ENCODE measurements at regions not wholly inside any gene's neighbourhood (a gene's known extent, or its start where the extent isn't known, plus 50 kb on each side); places are given as distances from the start of the nearest gene placed in this dataset.
"Not testable (repeated sequence)": the region's sequence is repeated elsewhere in the genome, so short reads cannot be mapped to it uniquely, and the experiment has no call there.

DNA sequence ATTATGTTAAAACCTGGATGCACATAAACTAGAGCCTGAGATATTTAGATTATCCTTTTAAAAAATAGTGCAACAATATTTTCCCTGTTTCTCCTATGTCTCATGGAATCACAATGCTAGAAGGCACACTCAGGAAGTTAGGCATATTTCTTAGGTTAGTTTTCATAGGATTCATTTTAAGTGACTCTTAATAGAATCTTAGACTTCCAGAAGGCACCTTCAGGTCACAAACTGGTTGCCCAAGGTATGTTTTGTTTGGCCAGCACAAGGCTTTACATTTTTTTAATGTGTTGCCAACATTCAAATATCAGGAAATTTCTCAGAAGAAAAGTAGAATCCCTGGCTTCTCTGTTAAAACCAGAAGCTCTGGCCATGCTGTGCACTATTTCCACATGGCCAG is 129.3 kb downstream of the LNPK start:
- no peak for DNase-seq (ENCODE audit: low read depth)
- in situ Hi-C loops (cut with HindIII; ENCODE audit: low pct_unique_long_range_greater_than_20kb, low sequenced_read_pairs) = no loop called here

DNA sequence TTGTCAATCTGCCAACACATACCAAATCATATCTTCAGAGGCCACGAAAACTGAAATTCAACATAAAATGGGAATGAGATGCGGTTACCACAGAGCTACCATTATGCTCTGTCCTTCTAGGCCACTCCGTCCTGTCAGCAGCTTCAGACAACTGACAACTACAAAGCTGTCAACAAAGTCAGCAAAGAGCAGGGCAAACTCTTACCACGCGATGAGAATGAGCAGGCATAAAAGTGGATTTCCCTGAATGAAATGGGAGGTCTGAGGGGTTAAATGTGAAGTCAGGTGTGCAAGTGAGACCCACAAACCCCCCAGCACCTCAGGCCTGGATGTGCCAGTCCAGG is 130.1 kb downstream of the LNPK start:
- no peak for DNase-seq (ENCODE audit: low read depth)
- in situ Hi-C loops (cut with HindIII; ENCODE audit: low pct_unique_long_range_greater_than_20kb, low sequenced_read_pairs) = no loop called here

DNA sequence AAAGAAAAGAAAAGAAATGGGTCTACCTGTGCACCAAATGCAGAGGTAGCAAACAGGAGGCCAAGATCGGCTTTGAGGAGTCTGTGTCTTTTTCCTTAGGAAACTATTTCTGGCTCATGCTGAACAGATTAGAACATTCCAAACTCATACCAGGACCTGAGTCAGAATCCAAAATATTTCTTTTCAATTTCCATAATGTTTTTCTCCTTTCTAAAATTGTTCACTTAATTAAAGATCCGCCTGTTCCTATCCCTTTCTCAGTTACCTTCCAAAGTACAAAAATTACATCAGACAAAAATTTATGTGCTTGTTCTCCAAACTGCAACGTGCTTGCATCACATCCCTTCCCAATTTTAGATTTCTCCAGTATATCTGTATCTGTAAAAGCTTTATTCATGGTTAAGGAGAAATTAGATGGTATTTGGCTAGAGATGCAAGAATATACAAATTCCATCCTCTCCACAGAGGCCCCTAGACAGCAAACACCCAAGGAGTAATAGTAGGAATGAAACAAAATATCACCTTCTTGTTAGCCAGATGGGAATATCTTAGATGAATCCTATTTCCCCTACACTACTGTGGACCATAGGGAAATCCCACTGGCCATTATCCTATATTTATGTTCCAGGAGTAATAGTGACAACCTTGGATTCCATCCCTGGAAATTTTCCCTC is 130.6 kb downstream of the LNPK start:
- in situ Hi-C loops (cut with HindIII; ENCODE audit: low pct_unique_long_range_greater_than_20kb, low sequenced_read_pairs) = no loop called here
- DNase-seq (ENCODE audit: low read depth) = no peak

DNA sequence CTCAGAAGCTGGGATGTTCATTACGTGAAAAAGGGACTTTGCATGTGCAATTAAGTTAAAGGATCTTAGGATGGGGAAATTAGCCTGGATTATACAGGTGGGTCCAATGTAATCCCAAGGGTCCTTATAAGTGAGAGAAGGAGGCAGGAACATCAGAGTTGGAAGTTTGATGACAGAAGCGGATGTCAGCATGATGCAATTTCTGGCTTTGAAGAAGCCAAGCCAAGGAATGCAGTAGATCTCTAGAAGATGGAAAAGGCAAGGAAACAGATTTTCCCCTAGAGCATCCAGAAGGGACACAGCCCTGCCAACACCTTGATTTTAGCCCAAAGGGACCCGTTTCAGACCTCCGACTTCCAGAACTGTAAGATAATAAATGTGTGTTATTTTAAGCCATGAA is 136.4 kb downstream of the LNPK start:
- DNase-seq (ENCODE audit: low read depth) = no peak
- in situ Hi-C loops (cut with HindIII; ENCODE audit: low pct_unique_long_range_greater_than_20kb, low sequenced_read_pairs) = no loop called here

DNA sequence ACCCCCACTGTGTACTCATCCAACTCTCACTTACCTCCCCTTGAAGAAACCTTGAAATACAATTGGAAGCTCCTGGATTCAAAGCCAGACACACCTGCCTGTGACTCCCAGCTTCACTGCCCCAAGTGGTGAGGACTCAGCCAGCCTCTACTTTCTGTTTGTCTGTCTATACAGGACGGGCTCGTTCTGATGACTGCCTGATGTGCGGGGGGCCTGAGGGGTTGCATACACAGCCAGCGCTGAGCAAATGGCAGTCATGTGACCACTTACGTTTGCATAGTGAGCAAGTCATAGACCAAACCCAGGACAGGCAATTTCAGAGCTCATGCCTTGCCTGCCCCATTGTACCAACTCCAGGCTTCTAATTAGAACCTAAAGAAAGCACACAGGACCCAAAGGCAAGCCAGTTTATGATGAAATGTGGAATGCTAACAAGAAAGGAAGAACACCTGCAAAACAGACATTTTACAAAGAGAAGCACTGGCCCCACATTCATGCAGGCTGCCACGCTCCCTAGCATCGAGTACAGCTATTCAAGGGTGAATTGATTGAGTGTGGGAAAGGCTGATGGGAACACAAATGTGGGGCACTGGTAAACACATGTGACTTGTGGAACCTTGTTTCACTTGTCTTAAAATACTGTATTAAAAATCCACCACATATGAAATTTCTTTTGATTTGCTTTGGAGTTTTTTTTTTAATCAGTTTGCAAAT is 137.8 kb downstream of the LNPK start:
- DNase-seq (ENCODE audit: low read depth) = no peak
- in situ Hi-C loops (cut with HindIII; ENCODE audit: low pct_unique_long_range_greater_than_20kb, low sequenced_read_pairs) = no loop called here

DNA sequence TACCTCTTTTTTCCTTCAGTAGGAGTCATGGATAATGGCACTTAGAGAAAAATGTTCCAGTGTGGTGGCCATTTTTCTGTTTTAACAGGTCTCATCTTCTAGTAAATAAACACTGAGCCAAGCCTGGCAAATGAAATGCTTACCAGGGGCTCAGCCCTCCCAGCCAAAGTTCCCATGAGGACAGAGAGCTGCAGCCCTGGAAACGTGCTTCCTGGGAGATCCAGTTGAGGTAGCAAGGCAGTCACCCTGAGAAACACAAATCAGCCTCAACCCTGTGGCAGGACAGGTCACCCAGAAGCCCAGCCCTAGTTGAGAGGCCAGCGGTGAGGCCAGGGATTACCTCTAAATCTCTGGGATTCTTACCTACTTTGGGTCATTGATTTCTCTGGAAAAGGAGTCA is 140.1 kb downstream of the LNPK start:
- DNase-seq (ENCODE audit: low read depth) = no peak
- in situ Hi-C loops (cut with HindIII; ENCODE audit: low pct_unique_long_range_greater_than_20kb, low sequenced_read_pairs) = no loop called here

DNA sequence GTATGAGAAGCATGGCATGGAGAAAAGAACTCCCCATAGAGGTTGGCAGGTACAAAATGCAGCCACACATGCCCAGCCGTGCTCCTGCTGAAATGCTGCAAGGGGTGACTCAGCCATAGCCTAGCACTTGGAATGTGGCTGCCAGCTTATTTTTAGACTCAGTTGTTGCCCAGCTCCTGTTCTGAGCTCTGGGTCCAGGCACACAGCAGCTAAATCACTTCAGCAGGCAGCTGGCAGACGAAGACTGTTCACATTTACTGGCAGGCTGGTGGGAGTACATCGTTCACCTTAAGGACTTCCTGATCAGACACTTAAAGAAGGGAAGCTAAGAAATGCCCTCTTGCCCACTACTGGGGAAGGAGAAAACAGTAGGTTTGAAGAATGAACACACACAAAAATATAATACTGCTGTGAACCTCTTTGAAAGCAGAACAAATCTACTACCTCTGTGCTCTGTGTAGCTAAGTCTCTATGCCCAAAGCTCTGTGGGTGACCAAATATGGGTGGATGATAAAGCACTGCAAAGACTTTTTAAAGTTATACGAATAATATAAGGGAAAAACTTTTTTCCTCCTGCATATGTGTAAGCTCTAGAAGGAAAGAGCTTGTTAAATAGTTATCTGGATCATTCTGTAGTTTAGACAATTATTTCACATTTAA is 146.1 kb downstream of the LNPK start:
- no peak for DNase-seq (ENCODE audit: low read depth)

DNA sequence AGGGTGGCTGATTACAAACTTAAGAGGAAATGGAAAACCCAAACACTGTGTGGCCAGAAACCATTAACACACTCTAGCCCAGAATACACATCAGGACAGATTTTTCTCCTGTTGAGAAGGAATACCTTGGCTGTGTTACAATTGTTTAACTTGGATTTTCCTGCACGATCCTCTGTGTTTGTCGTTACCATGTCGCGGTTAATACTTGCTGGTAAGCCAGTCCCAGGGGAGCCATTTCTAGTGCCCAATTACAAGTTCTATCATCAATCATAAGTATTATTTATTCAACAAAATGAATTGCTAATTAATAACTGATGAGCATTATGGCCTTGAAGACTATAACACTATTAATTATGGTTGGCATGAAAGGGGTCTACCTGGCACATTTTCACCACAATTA is 146.8 kb downstream of the LNPK start:
- DNase-seq (ENCODE audit: low read depth) = no peak
- in situ Hi-C loops (cut with HindIII; ENCODE audit: low pct_unique_long_range_greater_than_20kb, low sequenced_read_pairs) = no loop called here

More for the DNA sequence above, 146.1 kb downstream of the LNPK start:
- in situ Hi-C loops (cut with HindIII; ENCODE audit: low pct_unique_long_range_greater_than_20kb, low sequenced_read_pairs) = no loop called here

DNA sequence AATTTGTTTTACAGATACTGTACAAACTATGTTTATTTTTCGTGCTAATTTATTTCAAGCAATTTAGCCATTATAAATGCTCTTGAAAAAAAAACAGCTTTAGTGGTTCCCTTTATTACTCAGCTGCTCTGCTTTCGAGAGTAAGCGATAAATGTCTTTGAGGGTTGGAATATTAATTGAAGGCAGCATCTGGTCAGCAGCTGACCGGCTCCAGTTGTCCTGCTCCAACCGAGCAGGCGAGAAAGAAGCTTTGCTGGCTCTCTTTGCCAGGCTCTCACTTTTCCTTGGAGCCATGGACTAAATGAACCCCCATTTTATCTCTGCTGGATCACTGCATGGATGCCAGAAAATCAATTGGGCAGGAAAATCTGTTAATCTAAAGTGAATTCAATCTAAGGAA is 147.4 kb downstream of the LNPK start:
- in situ Hi-C loops (cut with HindIII; ENCODE audit: low pct_unique_long_range_greater_than_20kb, low sequenced_read_pairs) = no loop called here

DNA sequence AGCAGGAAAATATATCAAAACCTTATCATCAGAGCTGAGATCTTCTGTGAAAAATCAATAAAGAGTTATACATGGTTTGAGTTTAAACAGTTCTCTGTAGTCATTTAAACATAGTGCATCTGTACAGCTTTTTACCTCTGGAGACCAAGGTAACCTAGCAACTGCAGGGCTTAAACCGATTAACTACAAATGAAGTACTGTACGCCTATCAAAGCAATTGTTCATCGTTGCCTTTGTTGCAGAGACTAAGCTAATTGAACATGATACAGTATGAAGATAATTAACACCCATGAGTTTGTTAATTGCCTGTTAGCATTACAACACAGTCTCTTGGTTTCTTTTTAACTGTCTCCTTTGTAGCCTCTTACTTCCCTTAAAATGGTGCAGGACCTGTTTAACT is 147.9 kb downstream of the LNPK start:
- in situ Hi-C loops (cut with HindIII; ENCODE audit: low pct_unique_long_range_greater_than_20kb, low sequenced_read_pairs) = no loop called here
- DNase-seq (ENCODE audit: low read depth) = no peak

More for the DNA sequence above, 147.4 kb downstream of the LNPK start:
- DNase-seq (ENCODE audit: low read depth) = no peak

DNA sequence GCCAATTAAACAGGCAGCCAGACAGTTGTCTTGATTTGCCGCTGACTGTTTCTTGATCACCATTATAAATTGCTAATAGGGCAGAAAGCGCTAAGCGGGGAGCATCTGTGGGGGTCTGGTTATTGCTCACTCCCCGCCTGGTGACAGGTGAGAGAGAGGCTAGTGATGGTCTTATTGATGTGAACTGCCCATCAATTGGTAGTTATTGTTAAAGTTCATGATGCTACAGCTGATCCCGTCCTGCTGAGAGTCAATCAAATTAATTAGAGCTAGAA is 148.5 kb downstream of the LNPK start:
- in situ Hi-C loops (cut with HindIII; ENCODE audit: low pct_unique_long_range_greater_than_20kb, low sequenced_read_pairs) = no loop called here
- no peak for DNase-seq (ENCODE audit: low read depth)

DNA sequence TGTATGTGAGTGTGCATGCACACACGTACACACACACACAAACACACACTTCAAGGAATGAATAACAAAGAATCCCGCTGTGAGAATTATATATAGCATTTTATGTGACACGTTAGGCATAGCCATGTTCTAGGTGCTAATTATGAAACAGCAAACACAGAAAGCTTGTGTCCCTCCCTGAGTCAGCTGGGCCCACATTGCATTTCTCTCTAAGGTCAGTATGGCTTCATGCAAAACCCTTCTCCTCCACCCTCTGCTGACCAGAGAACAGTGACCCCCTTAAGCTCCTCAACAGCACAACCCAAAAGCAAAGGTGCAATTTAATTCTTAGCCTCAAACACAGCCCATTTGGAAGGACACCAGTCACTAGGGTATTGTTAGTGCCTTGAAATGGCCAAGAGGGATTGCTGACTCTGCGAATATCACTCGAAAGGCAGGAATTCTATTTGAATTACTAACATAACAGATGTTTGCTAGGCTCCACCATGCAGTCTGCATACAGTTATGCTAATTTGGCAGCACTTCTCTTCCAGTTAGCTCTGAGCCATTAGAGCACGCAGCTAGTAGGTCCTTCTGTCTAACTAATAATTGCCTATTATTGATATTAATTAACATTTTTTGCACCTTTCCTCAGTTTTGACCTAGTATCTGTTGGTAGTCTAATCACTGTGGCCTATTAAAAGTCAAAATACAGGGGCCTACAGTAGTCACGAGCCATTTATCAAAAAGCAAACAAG is 149.0 kb downstream of the LNPK start:
- no peak for DNase-seq (ENCODE audit: low read depth)
- in situ Hi-C loops (cut with HindIII; ENCODE audit: low pct_unique_long_range_greater_than_20kb, low sequenced_read_pairs) = no loop called here

DNA sequence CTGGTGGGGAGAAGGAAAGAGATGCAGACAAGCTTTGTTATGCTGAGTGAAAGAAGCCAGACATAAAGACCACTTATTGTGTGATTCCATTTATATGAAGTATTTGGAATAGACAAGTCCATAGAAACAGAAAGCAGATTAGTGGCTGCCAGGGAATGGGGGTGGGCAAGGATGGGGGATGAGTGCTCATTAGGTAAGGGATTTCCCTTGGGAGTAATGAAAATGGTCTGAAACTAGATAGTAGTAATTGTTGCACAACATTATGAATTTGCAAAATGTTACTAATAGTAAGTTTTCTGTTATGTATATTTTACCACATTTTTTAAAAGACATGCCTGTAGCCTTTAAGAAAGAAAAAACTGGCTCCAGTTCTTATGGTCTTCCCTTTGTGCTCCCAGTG is 154.9 kb downstream of the LNPK start:
- DNase-seq (ENCODE audit: low read depth) = no peak
- in situ Hi-C loops (cut with HindIII; ENCODE audit: low pct_unique_long_range_greater_than_20kb, low sequenced_read_pairs) = no loop called here

DNA sequence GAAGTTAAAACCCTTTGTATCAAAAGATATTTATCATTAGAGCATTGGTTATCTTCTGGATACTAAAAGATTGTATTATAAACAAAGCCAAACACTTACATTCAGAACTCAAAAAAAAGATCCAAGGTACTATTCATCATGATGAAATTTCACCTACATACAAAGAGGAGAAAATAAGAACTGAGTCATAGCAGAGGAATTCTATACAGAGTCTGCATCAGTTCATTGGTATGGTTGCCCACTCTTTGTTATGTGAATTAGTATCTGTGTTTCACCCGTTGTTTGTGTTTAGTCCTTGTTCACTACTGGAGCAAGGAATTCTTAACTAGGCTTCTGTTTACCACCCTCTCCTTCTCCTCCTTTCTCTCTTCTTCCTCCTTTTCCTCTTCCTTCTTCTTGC is 157.9 kb downstream of the LNPK start:
- DNase-seq (ENCODE audit: low read depth) = no peak

DNA sequence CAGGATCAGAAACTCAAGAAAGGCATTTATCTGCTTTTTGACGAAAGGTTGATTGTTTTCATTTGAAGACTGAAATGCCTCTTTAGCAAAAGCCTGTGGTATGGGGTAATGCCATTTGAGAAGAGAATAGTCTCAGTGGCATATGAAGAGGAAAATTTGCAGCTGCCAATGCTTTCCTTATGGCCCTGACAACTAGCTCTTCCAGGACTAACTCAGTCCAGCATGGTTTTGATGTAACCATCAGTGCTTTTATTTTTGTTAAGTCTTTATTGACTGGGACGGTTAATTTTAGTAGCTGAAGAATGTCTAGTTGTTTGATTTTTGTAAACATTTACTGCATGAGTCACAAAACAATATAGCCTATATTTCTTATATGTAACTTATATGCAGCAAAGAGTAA is 158.4 kb downstream of the LNPK start:
- DNase-seq (ENCODE audit: low read depth) = no peak
- in situ Hi-C loops (cut with HindIII; ENCODE audit: low pct_unique_long_range_greater_than_20kb, low sequenced_read_pairs) = no loop called here

More for the DNA sequence above, 157.9 kb downstream of the LNPK start:
- in situ Hi-C loops (cut with HindIII; ENCODE audit: low pct_unique_long_range_greater_than_20kb, low sequenced_read_pairs) = no loop called here

DNA sequence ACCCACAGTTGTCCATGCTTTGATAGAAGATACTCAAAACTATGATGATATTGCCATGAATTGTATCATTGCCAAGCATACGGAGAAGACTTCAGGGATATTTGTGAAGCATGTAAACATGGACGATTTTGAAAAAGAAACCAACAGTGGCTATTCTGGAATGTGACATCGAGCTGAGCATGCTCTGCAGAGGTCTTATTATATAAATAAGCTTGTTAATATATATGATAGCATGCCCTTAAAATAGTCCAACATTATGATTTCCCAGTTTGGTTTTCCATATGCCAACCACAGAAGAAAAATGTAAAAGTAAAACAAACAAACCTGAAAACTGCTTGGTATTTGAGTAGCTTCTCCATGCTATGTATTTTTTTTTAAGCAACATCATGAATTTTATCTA is 159.1 kb downstream of the LNPK start:
- in situ Hi-C loops (cut with HindIII; ENCODE audit: low pct_unique_long_range_greater_than_20kb, low sequenced_read_pairs) = no loop called here
- no peak for DNase-seq (ENCODE audit: low read depth)

DNA sequence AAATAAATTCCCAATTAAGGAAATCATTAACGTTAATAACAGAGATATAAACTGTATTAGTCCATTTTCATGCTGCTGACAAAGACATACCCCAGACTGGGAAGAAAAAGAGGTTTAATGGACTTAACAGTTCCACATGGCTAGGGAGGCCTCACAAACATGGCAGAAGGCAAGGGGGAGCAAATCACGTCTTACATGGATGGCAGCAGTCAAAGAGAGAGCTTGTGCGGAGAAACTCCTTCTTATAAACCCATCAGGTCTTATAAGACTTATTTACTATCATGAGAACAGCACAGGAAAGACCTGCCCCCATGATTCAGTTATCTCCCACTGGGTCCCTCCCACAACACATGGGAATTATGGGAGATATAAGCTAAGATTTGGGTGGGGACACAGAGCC is 161.3 kb downstream of the LNPK start:
- in situ Hi-C loops (cut with HindIII; ENCODE audit: low pct_unique_long_range_greater_than_20kb, low sequenced_read_pairs); DNase-seq (ENCODE audit: low read depth): not testable (repeated sequence)

DNA sequence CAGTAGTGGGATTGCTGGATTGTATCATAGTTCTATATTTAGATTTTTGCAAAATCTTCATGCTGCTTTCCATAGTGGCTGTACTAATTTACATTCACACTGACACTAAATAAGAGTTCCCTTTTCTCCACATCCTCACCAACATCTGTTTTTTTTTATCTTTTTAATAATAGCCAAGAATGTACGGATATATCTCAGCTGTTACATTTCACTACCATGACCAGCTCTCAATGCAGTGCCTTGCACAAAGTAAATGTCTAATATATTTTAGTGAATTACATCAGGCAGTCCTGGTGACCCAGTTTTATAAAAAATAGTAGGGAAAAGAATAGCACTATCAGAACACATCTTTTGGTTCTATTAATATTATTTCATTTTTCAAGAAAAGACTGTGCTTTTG is 161.8 kb downstream of the LNPK start:
- no peak for DNase-seq (ENCODE audit: low read depth)
- in situ Hi-C loops (cut with HindIII; ENCODE audit: low pct_unique_long_range_greater_than_20kb, low sequenced_read_pairs) = no loop called here

DNA sequence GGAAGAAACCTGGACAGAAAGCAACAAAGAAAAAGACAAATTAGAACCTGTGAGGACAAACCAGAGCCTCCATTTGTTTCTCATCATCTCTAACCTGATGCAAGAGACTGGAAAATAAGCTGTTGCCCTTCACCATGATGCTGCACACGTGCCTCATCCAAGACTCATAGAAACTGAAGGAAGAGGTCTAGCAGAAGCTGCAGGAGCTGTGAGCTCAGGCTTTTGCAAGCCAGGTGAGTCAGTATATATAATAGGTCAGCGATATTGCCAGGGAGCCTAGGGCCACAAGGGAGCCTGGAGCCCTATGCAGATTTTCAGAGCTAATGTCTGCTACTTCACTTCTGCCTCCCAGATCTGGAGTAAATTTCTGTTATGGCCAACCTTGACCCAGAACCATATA is 163.1 kb downstream of the LNPK start:
- no peak for DNase-seq (ENCODE audit: low read depth)
- in situ Hi-C loops (cut with HindIII; ENCODE audit: low pct_unique_long_range_greater_than_20kb, low sequenced_read_pairs) = no loop called here
